Thymus (tissue), 11 donors: ENCODE measurements at regions not wholly inside any gene's neighbourhood (a gene's known extent, or its start where the extent isn't known, plus 50 kb on each side); places are given as distances from the start of the nearest gene placed in this dataset.

Experiments
- DNase-seq, 9 donors: peaks; one replicate each; pipeline ENCODE4 v3.0.0-alpha.2; 2013; ENCODE audit warnings: low spot score in 9 of 9, low read depth in 6 of 9, missing footprints in 1 of 9
- H3K27ac ChIP-seq, 2 donors: one replicate each; pipeline ENCODE4 v1.5.1; 2013; ENCODE audit warnings: control low read depth in 1 of 2, low read depth in 1 of 2, low read length in 1 of 2, mild to moderate bottlenecking in 1 of 2, moderate library complexity in 1 of 2
- H3K27me3 ChIP-seq, 2 donors: one replicate each; pipeline ENCODE4 v1.5.1; 2013; ENCODE audit warnings: low read length in 1 of 2; ENCODE audit not compliant: control insufficient read depth in 2 of 2, insufficient read depth in 1 of 2
- H3K36me3 ChIP-seq, 2 donors: one replicate each; pipeline ENCODE4 v1.5.1; 2013; ENCODE audit warnings: low read length in 1 of 2, mild to moderate bottlenecking in 1 of 2, moderate library complexity in 1 of 2; ENCODE audit not compliant: control insufficient read depth in 2 of 2, insufficient read depth in 2 of 2
- H3K4me1 ChIP-seq, 2 donors: one replicate each; pipeline ENCODE4 v1.5.1; 2013; ENCODE audit warnings: low read length in 2 of 2; ENCODE audit not compliant: control insufficient read depth in 2 of 2, insufficient read depth in 2 of 2
- H3K4me3 ChIP-seq, 2 donors: one replicate each; pipeline ENCODE4 v1.5.1; 2013; ENCODE audit warnings: low read length in 2 of 2, control low read depth in 1 of 2, mild to moderate bottlenecking in 1 of 2
- H3K9me3 ChIP-seq, 2 donors: one replicate each; pipeline ENCODE4 v1.5.1; 2013; ENCODE audit warnings: low read length in 1 of 2, mild to moderate bottlenecking in 1 of 2; ENCODE audit not compliant: control insufficient read depth in 2 of 2, insufficient read depth in 1 of 2
- WGBS: extraction: QIAGEN DNeasy Blood & Tissue Kit; methylation state at CpG from one replicate; pipeline ENCODE4 v1.1.7; 2013; 5-methylcytosine and 5-hydroxymethylcytosine counted together
- donor health status: healthy.

DNA sequence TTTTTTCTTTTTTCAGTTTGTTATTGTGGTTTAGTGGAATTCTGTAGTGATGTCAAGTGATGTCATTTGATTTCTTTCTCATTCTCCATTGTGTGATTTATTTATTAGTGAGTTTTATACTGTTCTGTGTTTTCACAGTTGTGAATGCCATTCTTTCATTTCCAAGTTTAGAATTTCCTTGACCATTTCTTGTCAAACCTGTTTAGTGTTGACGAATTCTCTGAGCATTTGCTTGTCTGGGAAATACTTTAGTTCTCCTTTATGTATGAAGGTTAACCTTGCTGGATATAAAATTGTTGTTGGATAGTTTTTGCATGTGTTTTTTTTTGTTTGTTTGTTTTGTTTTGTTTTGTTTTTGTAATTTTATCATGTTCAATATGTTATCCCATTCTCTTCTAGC lies 633.6 kb upstream of the FAT3 start:
- H3K27me3 ChIP-seq = no peaks in the 10 kb centered on the region
- no peaks in the 10 kb centered on the region for H3K4me1 ChIP-seq
- DNase-seq = no peak
- H3K36me3 ChIP-seq = no peaks in the 10 kb centered on the region
- peaks cover 0 to 11% of the 10 kb centered on the region in 2 donors for H3K9me3 ChIP-seq
- WGBS = 92% methylated on average over 1 of the region's 1 CpG
- no peak overlapping the region for H3K27ac ChIP-seq
- no peak overlapping the region for H3K4me3 ChIP-seq

DNA sequence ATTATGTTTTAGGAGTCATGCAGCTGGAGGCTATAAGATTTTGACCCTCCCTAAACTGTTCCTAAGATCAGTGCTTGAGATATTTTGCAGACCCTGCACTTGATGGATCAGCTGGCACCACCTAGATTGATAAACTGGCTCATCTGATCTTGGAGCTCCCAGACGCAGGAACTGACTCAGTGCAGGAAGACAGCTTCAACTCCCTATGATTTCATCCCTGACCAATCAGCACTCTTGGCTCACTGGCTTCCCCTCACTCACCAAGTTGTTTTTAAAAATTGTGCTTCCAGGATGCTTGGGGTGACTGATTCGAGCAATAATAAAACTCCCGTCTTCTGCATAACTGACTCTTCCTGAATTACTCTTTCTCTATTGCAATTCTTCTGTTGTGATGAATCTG lies 637.5 kb upstream of the FAT3 start:
- WGBS = 83% methylated on average over 3 of the region's 3 CpGs
- Histone ChIP-seq H3K27me3 (no peaks in the 10 kb centered on the region), H3K27ac (no peak overlapping the region), H3K36me3 (no peaks in the 10 kb centered on the region), H3K4me1 (no peaks in the 10 kb centered on the region), H3K4me3 (no peak overlapping the region), H3K9me3 (peaks cover 0 to under 1% of the 10 kb centered on the region in 2 donors)
- DNase-seq = no peak

DNA sequence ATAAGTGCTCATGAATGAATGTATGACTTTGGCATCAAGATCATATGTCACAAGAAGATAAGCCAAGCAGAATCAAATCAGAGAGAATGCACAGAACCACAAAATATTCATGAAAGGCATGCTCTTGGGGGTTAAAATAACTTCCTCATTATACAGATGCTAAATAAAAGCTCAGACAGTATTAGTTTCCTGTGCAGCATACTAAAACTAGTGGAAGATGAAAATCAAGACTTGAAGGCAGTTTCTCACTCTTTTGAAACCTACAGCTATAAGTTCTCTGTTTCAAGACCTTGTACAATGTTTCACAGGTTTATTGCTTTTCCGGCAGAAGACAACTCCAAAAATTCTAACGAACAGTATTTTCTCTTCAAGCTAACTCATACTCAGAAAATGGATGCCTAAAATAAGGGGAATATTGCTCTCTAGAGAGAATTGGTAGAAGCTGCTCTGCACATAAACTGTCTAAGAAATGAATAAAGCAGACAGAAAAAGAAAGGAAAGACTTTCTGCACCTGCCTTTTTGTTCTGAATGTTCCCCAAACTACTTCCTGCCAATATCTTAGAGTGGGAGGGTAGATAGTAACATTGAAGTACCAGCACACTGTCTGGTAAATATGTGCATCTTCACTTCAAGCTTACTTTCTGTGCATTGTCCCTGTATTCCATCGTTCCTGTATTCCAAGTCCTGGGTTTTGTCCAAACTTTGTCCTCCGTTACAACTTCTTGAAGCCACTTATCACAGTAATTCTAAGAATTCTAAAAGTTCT lies 639.4 kb upstream of the FAT3 start:
- 87% methylated on average over 4 of the region's 4 CpGs for WGBS
- Histone ChIP-seq H3K4me1 (no peaks in the 10 kb centered on the region), H3K9me3 (no peaks in the 10 kb centered on the region), H3K36me3 (no peaks in the 10 kb centered on the region), H3K27me3 (no peaks in the 10 kb centered on the region), H3K4me3 (no peak overlapping the region), H3K27ac (no peak overlapping the region)
- no peak for DNase-seq

DNA sequence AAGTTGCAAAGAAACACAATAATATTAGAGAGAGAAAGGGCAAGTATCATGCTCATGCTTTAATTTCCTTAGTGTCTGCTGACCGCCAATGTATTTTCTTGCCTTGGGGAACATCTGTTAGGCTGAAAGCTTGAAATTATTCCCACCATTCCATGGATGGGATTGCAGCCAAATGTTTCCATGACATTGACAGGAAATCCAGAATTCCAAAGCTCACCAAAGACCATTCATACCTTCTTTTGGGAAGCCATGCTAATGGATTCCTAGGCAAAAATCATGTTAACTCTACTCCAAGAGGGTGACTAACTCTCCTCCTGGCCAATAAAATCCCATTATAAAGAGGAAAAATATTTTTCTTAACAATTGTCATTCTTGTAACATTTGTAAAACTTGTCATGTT lies 661.4 kb upstream of the FAT3 start:
- Histone ChIP-seq H3K27me3 (no peaks in the 10 kb centered on the region), H3K4me3 (no peak overlapping the region), H3K36me3 (no peaks in the 10 kb centered on the region), H3K27ac (no peak overlapping the region), H3K4me1 (no peaks in the 10 kb centered on the region), H3K9me3 (no peaks in the 10 kb centered on the region)
- 98% methylated on average over 1 of the region's 1 CpG for WGBS
- DNase-seq = no peak

DNA sequence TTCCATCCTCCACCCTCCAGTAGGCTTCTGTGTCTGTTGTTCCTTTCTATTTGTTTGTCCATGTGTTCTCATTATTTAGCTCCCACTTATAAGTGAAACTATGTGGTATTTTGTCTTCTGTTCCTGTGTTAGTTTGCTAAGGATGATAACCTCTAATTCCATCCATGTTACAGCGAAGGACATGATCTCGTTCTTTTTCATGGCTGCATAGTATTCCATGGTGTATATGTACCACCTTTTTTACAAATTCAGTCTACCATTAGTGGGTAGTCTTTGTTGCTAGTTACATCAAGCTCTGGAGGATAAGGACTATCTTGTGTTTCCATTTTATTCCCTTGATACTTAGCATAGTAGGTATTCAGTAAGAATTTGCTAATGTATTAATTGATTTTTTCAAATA lies 664.2 kb upstream of the FAT3 start:
- H3K27me3 ChIP-seq = no peaks in the 10 kb centered on the region
- no peaks in the 10 kb centered on the region for H3K36me3 ChIP-seq
- H3K4me3 ChIP-seq = no peak overlapping the region
- DNase-seq = no peak
- no peaks in the 10 kb centered on the region for H3K4me1 ChIP-seq
- 95% methylated on average over 2 of the region's 2 CpGs for WGBS
- H3K27ac ChIP-seq = no peak overlapping the region
- H3K9me3 ChIP-seq = no peaks in the 10 kb centered on the region

DNA sequence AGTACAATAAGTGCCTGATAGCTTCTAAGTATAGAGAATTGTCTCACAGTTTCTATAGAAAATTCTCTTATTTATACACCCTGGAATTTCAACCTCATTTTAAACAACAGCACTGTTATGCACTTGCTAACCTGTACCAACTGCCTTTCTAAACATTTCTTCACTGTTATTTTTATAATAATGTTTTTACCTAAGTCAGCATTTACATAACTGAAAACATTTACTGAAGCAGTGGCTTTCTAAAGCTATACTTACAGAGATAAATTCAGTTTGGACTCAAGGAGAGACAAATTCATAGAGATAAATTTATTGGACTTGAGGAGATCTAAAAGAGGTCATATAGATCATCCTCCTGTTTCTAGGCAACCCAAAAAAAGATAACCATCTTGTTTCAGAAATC lies 686.6 kb upstream of the FAT3 start:
- H3K4me3 ChIP-seq = no peak overlapping the region
- no peaks in the 10 kb centered on the region for H3K27me3 ChIP-seq
- H3K27ac ChIP-seq = no peak overlapping the region
- H3K9me3 ChIP-seq = peaks cover 0 to 11% of the 10 kb centered on the region in 2 donors
- H3K4me1 ChIP-seq = no peaks in the 10 kb centered on the region
- no peaks in the 10 kb centered on the region for H3K36me3 ChIP-seq
- DNase-seq = no peak

DNA sequence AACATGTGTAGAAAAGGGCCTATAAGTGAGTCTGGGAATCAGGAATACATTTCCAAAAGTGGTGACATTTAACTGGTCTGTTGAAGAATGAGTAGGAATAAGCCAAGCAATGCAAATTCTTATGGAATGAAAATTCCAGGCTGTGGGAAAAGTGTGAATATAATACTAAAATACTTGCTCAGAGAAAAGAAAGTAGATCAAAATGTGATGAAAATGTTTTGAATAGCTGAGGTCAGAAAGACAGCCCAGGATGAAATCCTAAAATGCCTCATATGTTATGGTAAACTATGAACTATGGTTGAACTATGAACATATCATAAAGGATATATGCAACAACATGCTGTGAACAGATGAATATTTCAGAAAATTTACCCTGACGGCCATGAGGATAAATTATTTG lies 688.3 kb upstream of the FAT3 start:
- Histone ChIP-seq H3K27ac (no peak overlapping the region), H3K9me3 (peaks cover 0 to 11% of the 10 kb centered on the region in 2 donors), H3K36me3 (no peaks in the 10 kb centered on the region), H3K4me3 (no peak overlapping the region), H3K27me3 (no peaks in the 10 kb centered on the region), H3K4me1 (no peaks in the 10 kb centered on the region)
- DNase-seq = no peak
- 93% methylated on average over 1 of the region's 1 CpG for WGBS

DNA sequence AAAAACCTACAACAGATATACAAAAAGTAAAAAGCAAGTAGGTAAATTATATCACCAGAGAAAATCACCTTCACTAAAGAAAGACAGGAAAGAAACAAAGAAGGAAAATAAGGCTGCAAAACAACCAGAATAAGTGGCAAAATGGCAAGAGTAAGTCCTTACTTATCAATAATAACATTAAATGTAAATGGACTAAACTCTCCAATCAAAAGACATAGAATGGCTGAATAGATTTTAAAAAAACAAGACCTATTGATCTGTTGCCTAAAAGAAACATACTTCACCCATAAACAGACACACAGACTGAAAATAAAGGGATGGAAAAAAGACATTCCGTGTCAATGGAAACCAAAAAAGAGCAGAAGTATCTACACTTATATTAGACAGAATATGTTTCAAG lies 695.7 kb upstream of the FAT3 start:
- WGBS = 85% methylated on average over 1 of the region's 1 CpG
- Histone ChIP-seq H3K27ac (no peak overlapping the region), H3K4me3 (no peak overlapping the region), H3K27me3 (no peaks in the 10 kb centered on the region), H3K9me3 (no peaks in the 10 kb centered on the region), H3K36me3 (no peaks in the 10 kb centered on the region), H3K4me1 (no peaks in the 10 kb centered on the region)
- DNase-seq = no peak

DNA sequence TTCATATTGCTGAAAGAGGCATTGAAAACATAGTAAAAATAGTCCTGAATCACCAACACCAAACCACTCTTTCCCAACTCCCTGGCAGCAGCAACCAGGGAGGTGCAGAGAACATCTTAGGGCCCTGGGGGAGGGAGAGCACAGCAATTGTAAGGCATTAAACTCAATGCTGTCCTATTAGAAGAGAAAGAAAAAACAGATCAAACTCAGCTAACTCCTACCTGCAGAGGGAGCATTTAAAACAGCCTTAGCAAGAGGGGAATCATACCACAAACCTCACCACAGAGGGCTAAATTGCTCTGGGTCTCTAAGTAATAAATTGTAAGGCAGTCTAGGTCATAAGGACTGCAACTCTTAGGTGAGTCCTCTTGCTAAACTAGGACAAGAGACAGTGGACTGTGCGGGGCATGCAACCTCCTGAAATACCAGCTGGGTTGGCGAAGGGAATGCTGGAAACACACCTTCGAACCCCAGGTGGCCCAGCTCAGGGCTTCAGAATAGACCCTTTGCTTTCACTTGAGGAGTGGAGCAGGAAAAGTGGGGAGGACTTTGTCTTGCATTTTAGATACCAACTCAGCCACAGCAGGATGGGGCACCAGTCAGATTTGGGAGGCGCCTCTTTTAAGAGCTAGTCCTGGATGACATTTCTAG lies 697.1 kb upstream of the FAT3 start:
- Histone ChIP-seq H3K9me3 (no peaks in the 10 kb centered on the region), H3K36me3 (no peaks in the 10 kb centered on the region), H3K4me1 (no peaks in the 10 kb centered on the region), H3K27ac (no peak overlapping the region), H3K27me3 (no peaks in the 10 kb centered on the region), H3K4me3 (no peak overlapping the region)
- no peak for DNase-seq
- WGBS = 82% methylated on average over 4 of the region's 4 CpGs
